ENCODE measurements at regions not wholly inside any gene's neighbourhood (a gene's known extent, or its start where the extent isn't known, plus 50 kb on each side); places are given as distances from the start of the nearest gene placed in this dataset.
"Not testable (repeated sequence)": the region's sequence is repeated elsewhere in the genome, so short reads cannot be mapped to it uniquely, and the experiment has no call there.

- FAIRE-seq = no peak
Observed at GRCh38 chr4:75180790-75181776, 248.2 kb downstream of the PARM1 start.

DNA sequence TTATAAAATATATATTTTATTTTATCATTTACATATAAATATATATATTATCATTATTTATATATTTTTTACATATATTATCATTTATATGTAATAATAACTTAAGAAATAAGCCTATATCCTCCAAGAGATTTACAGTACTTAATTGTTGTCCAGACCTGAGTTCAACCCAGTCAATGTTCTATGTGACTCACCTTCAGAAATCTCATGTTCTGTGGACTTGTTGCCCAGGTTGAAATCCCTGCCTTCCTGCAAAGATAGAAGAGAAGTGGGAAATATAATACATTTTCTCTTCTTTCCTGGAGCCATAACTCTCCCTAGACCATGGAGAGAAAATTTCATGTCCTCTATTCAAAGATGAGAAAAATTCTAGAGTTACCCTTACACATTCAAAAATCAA, 247.3 kb downstream of the PARM1 start:
- peak; percentile 86 for FAIRE-seq

DNA sequence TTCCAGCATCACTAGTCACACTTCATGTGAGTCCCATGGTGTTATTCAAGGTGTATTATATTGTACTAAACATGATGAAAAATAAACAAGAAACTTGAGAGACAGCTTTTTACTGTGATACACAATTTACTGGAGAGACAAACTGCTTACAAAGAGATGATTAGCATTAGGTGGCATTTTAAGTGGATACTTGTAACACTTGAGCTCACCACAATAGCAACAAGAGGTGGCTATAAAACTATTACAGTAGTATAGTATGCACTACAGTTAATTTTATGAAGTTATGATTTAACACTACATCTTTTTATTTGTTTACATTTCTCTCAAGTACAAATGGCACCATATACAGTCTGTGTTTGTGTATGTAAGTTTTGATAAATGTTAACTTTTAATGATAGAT, 246.6 kb downstream of the PARM1 start:
- no peak for FAIRE-seq

DNA sequence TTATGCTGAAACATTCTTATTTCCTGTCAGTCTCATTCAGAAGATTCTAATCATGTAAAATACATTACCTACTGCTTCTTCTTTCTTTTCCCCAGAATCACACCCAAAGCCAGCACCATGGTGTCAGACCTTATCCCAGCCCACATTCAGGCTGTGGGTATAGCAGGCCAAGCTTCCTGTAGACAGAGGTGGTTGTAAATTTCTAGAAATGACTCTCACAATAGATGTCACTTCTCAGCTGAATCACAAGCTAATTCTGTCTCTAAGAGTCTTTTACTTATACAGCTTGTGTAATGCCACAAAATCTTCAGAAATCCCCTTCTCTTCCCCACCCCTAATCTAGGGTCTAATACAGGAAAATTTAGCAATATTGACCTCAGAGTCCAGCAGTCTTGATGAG, 239.6 kb downstream of the PARM1 start:
- no peak for FAIRE-seq

DNA sequence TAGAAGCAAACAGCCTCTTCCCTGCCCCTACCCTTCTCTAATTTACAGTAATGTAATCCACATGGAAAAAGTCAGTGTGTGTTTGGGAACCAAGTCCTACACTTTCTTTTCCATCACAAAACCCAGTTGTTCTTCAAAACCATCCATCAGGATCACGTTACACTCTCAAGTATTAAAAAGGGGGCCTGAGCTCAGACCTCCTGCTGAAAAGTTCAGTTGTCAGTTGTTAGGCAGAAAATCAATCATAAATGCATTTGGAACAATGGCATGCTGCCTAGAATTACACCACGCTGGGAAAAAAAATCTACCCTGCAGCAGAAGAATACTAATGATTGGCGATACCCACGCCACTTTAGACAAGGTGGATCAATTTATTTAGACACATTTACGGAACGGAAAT, 236.5 kb downstream of the PARM1 start:
- no peak for FAIRE-seq

GRCh38 chr4:75169020-75169419, 236.1 kb downstream of the PARM1 start:
- no peak for FAIRE-seq

GRCh38 chr4:75168548-75168947, 235.6 kb downstream of the PARM1 start:
- FAIRE-seq = no peak

DNA sequence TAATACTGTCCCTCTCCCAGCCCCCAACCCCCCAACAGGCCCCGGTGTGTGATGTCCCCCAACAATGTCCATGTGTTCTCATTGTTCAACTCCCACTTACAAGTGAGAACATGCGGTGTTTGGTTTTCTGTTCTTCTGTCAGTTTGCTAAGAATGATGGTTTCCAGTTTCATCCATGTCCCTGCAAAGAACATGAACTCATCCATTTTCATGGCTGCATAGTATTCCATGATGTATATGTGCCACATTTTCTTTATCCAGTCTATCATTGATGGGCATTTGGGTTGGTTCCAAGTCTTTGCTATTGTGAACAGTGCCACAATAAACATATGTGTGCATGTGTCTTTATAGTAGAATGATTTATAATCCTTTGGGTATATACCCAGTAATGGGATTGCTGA, 232.2 kb downstream of the PARM1 start:
- FAIRE-seq = not testable (repeated sequence)

DNA sequence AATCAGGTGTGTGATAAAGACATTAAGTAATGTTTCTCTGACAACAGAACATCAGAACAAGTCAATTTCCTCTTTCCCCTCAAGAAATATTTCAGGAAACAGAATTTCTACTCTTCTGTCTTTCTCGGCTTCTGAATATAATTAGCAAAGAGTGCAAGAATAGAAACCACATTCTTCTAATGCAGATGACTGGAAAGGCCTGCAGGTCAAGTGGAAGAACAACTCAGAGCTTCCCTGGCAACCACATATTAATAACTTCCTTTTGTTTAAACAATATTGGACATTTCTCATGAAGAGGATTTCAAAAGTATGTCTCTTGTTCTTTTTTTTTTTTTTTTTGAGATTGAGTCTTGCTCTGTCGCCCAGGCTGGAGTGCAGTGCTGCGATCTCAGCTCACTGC, 225.5 kb downstream of the PARM1 start:
- FAIRE-seq = no peak

DNA sequence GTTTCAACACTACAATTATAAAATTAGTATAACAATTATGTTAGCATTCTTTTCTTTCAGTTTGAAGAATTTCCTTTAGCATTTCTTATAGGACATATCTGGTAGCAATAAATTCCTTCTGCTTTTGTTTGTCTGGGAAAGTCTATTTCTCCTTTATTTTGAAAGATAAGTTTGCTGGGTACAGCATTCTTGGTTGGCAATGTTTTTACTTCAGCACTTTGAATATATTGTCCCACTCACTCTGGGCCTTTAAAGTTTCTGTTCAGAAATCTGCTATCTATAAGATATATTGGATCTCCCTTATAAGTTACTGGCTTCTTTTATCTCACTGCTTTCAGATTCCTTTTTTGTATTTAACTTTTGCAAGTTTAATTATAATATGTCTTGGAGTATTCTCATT, 222.1 kb downstream of the PARM1 start:
- FAIRE-seq = no peak

DNA sequence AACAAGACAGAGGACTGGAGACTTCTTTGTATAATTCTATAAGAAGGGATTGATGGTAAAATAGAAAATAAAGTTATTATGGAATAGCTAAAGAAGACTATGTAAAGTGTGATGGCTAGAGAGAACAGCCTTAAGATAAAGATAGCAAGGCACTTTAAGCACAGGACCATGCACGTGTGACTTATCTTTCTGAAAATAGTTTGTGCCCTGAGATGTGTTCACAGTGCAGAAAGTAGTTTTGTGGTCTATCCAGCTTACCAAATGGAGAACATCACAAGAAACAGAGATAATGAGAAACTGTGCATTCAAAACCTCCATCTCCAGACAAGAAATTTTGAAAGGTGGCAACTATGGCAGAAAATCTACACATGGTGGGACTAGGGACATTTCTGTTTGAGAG, 213.3 kb downstream of the PARM1 start:
- no peak for FAIRE-seq

DNA sequence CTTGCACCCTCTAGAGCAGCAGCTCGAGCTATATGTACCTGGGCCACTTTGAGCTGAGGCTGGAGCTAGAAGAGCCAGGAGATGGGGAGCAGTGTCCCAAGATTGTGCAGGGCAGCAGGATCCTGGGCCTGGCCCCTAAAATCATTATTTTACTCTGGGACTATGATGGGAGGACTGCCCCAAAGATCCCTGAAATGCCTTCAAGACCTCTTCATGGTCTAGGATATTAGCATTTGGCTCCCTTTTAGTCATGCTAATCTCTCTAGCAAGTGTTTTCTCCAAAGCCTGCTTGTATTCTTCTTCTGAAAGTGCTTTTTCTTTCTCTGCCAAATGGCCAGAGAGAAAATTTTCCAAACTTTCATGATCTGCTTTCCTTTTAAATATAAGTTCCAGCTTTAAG, 211.6 kb downstream of the PARM1 start:
- FAIRE-seq = no peak

- FAIRE-seq = no peak
Observed at GRCh38 chr4:75142850-75143249, 209.9 kb downstream of the PARM1 start.

GRCh38 chr4:75142382-75142781, 209.5 kb downstream of the PARM1 start:
- FAIRE-seq = no peak

- FAIRE-seq = no peak
Observed at GRCh38 chr4:75141162-75141561, 208.2 kb downstream of the PARM1 start.

DNA sequence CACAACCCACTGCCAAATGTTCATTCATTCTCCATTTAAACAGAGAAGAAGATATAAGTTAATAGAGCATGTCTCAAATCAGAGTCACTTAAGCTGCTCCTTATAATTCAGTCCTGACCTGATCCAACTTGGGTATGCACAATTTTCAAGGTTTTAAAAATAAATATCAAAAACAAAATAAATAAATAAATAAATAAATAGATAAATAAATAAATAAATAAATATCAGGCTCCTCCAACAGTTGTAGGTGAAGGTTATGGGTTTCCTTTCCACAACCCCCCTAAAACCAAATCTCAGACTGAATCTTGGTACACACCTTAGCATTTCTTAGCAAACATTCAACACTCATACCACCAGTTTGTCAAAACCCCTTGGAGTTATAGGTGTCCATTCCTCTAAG, 204.4 kb downstream of the PARM1 start:
- FAIRE-seq = no peak

DNA sequence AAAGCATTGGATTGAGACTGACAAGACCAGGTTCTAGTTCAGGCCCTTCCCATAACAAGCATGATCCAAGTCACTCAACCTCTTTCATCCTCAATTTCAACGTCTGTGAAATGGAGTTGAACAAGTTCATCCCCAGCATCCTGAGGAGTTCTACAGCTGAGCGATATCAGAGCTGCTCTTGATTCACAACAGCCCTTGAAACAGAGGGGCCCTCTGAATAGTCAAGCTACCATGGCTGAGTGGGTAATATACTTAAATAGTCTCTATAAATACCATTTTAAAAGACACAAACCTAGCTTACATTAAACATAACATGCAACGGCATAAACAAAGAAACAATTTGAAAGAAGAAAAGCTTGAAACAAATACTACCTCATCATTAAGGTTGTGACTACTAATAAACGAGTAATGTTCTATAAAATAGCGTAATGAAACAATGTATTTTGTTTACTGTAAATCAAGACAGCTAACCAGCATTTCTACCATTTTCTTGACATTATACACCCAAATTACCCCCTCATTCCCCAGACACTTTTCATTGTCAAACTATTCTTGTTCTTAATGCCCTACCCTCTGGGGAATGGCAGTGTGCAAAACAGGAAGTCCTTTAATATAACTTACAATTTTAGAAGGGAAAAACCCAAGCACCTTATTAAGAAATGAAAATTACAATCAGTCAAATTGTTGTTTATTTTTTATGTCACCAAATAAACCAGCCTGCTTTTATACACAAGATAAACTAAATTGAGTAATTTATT, 202.3 kb downstream of the PARM1 start:
- FAIRE-seq = no peak

GRCh38 chr4:75126870-75127269, 194.0 kb downstream of the PARM1 start:
- not testable (repeated sequence) for FAIRE-seq

DNA sequence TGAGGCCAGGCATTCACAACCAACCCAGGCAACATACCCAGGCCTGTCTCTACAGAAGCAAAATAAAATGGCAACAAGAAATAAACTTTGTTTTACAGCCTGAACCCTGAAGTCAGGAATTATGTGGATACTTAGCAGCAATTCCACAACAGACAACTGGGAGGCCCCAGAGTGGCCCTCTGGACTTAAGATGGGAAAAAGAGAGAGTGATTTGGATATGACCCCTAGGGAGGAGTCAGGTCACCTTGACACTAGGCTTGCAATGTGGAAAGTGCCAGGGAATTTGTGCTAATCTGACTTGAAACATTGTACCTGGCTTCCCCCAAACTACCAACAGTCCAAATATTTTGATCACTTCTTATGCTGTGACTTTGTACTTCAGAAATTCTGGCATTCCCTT, 193.1 kb downstream of the PARM1 start:
- FAIRE-seq = no peak

GRCh38 chr4:75122424-75123014, 189.6 kb downstream of the PARM1 start:
- no peak for FAIRE-seq

- FAIRE-seq = no peak
Observed at GRCh38 chr4:75118739-75119138, 185.8 kb downstream of the PARM1 start.

DNA sequence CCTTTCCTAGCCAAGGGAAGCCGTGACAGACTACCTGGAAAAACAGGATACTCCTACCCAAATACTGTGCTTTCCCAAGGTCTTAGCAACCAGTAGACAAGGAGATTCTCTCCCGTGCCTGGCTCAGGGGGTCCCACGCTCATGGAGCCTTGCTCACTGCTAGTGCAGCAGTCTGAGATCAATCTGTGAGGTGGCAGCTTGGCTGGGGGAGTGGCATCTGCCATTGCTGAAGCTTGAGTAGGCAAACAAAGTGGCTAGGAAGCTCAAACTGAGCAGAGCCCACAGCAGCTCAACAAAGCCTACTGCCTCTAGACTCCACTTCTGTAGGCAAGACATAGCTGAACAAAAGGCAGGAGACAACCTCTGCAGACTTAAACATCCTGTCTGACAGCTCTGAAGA, 177.1 kb downstream of the PARM1 start:
- no peak for FAIRE-seq

DNA sequence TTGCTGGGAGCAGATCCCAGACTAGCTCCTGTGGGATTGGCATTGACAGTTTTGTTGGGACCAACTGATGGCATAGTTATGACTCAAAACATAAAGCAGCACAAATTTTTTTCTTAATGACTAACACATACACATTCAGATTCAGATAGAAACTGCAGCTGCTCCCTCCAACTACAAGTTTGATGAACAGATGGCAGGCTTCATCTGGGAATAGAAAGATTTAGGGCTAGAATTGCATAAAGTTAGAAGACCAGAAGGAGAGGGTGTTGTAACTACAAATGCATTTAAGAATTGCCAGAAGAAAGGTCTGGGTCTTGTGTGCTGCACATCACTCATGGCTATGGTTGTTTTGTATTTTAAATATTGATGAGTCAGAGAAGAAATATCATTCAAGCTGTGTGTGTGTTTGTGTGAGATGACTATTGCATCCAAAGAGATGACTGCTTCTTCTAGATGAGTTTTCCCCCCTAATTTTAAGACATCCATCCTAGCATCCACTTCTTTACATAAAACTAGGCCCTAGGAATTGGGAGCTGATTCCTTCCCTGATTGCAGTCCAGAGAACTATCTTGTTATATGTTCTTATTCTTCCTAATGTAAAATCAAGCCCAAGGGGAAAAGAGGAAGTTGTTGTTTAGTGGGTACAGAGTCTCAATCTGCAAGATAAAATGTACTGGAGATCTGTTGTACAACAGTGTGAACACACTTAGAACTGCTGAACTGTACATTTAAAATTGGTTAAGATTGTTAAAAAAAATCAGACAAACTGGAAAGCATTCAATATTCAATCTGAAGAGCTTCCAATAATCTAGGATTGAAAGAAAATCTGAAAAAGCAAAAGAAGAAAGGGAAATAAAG, 175.1 kb downstream of the PARM1 start:
- no peak for FAIRE-seq
